GM12874 (cell line): ENCODE measurements at regions not wholly inside any gene's neighbourhood (a gene's known extent, or its start where the extent isn't known, plus 50 kb on each side); places are given as distances from the start of the nearest gene placed in this dataset.

Experiments
- CTCF ChIP-seq: IDR thresholded peaks from 2 replicates; pipeline ENCODE4 v1.5.1; 2011; ENCODE audit warnings: low read depth, mild to moderate bottlenecking, control low read depth, low read length, moderate library complexity; ENCODE audit not compliant: insufficient read depth

GRCh38 chr14:101111620-101112290 is 208.2 kb upstream of the RTL1 start:
- TF ChIP-seq CTCF: no peak

DNA sequence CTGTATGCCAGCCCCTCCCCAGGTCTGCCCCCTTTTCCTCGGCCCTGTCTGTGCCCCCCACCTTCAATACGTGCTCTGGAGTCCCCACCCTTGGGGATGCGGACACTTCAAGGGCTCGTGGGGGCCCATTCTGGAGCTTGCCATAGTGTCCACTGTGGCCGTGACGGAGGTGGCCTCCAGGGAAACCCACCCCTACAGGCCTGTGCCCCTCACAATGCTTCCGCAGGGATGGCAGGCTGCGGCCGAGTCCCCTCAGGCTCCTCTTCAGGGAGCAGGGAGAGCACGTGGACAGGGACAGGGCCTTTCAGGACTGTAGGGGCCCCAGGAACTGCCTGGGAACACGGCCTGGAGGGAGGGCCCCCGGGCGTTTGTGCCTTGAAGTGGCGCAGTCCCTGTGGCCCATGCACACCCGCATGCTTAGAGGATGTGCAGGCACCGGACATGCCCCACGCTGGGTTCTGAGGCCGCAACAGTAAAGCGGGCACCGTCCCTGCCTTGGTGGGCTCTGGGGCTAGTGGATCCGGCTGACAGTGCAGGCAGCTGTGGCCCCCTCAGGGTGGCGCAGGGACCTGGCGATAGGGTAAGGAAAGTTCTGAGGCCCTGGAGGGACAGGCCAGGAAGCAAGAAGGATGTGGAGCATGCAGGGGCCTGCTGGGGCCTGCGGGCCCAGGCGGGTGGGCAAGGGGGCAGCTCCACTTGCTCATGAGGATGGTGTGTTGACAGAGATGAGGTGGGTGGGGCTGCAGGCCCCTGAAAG is 209.0 kb upstream of the RTL1 start:
- no peak for TF ChIP-seq CTCF

GRCh38 chr14:101113108-101113612 is 209.6 kb upstream of the RTL1 start:
- no peak for TF ChIP-seq CTCF

- no peak for TF ChIP-seq CTCF
These were observed 210.6 kb upstream of the RTL1 start for GRCh38 chr14:101113835-101114725.

DNA sequence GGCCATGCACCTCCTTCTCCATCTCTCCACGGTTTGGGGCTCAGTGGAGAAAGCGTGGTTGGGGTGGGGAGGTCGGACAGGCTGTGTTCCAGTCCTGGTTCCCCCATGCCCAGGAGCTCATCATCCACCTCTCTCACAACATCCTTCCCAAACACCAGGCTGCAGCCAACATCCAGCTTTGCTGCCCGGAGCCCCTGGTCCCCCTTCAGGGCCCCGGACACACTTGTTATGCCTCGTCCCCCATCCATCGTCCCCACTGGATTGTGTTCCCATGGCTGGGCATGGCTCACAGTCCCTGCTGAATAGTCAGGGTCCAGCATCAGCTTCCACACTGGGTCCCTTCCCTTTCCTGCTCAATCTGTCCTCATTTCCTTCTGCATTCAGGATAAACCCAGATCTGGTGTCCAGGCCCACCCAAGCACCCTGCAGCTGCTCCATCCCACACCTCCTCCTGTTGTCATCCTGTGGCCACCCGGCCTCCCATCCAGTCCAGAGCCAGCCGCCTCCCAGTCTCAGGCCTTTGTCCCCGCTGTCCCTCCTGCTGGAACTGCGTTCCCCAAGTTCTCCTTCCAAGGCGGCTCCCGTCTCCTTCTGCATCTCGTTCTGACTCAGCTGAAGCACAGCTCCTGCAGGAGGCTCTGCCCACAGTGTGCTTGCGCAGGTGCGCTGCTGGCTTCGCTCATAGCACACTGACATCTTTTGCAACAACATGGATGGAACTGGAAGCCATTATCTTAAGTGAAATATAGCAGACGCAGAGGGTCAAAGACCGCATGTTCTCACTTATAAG is 211.4 kb upstream of the RTL1 start:
- TF ChIP-seq CTCF: no peak

DNA sequence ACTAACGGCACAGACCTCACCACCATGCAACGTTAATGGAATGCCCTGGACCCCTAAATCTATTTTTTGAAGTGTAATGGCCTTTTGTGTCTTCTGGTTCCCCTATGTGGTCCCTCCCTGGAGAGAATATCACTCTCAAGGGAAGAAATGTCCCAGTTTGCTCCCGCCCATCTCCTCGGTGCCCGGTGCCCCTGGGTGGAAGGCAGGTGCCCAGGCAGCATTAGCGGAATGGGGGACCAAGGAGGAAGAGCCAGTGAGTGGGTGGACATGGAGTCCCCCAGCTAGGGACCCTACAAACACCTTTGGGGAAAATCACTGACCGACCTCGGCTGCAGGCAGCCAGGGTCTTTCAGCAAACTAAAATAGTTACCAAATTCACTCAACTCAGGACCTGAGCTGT is 212.1 kb upstream of the RTL1 start:
- TF ChIP-seq CTCF: no peak
